ENCODE measurements at regions not wholly inside any gene's neighbourhood (a gene's known extent, or its start where the extent isn't known, plus 50 kb on each side); places are given as distances from the start of the nearest gene placed in this dataset.

- Histone ChIP-seq H3K27me3 (ENCODE audit: insufficient read depth, insufficient read length) (no peaks in the 10 kb centered on the region), H3K36me3 (ENCODE audit: insufficient read depth, insufficient read length, low read length) (no peaks in the 10 kb centered on the region), H3K9ac (ENCODE audit: insufficient read length, low read depth) (no peak overlapping the region), H3K4me1 (ENCODE audit: insufficient read depth, insufficient read length) (no peaks in the 10 kb centered on the region), H3K4me3 (ENCODE audit: insufficient read length, low read depth) (no peak overlapping the region), H3K9me3 (ENCODE audit: insufficient read depth, low read length) (no peaks in the 10 kb centered on the region)
- DNase-seq (ENCODE audit: low read depth, low spot score), result no peak
- no peak for TF ChIP-seq SUZ12 (IDR thresholded peaks at IDR 0.05; ENCODE audit: extremely low read depth, insufficient read depth, insufficient read length)
- TF ChIP-seq YY1 (IDR thresholded peaks at IDR 0.05; ENCODE audit: insufficient read depth, insufficient read length), result no peak
- no peak for TF ChIP-seq ZNF274 (IDR thresholded peaks at IDR 0.05; ENCODE audit: low read depth, low read length)
Measured at GRCh38 chr10:10043083-10043482, 974.6 kb upstream of the CELF2 start.

GRCh38 chr10:10044922-10045764 lies 972.5 kb upstream of the CELF2 start:
- Histone ChIP-seq H3K4me3 (ENCODE audit: insufficient read length, low read depth) (no peak overlapping the region), H3K36me3 (ENCODE audit: insufficient read depth, insufficient read length, low read length) (no peaks in the 10 kb centered on the region), H3K9me3 (ENCODE audit: insufficient read depth, low read length) (no peaks in the 10 kb centered on the region), H3K9ac (ENCODE audit: insufficient read length, low read depth) (no peak overlapping the region), H3K27me3 (ENCODE audit: insufficient read depth, insufficient read length) (no peaks in the 10 kb centered on the region), H3K4me1 (ENCODE audit: insufficient read depth, insufficient read length) (no peaks in the 10 kb centered on the region)
- no peak for DNase-seq (ENCODE audit: low read depth, low spot score)
- TF ChIP-seq YY1 (IDR thresholded peaks at IDR 0.05; ENCODE audit: insufficient read depth, insufficient read length) (no peak), SUZ12 (IDR thresholded peaks at IDR 0.05; ENCODE audit: extremely low read depth, insufficient read depth, insufficient read length) (no peak), ZNF274 (IDR thresholded peaks at IDR 0.05; ENCODE audit: low read depth, low read length) (no peak)

GRCh38 chr10:10045765-10046028 lies 972.0 kb upstream of the CELF2 start:
- DNase-seq (ENCODE audit: low read depth, low spot score), result no peak
- no peaks in the 10 kb centered on the region for H3K4me1 ChIP-seq (ENCODE audit: insufficient read depth, insufficient read length)
- TF ChIP-seq YY1 (IDR thresholded peaks at IDR 0.05; ENCODE audit: insufficient read depth, insufficient read length), result no peak
- TF ChIP-seq SUZ12 (IDR thresholded peaks at IDR 0.05; ENCODE audit: extremely low read depth, insufficient read depth, insufficient read length), result no peak
- no peak for TF ChIP-seq ZNF274 (IDR thresholded peaks at IDR 0.05; ENCODE audit: low read depth, low read length)

GRCh38 chr10:10047426-10047825 lies 970.2 kb upstream of the CELF2 start:
- Histone ChIP-seq H3K9ac (ENCODE audit: insufficient read length, low read depth) (no peak overlapping the region), H3K36me3 (ENCODE audit: insufficient read depth, insufficient read length, low read length) (no peaks in the 10 kb centered on the region), H3K27me3 (ENCODE audit: insufficient read depth, insufficient read length) (no peaks in the 10 kb centered on the region), H3K4me3 (ENCODE audit: insufficient read length, low read depth) (no peak overlapping the region), H3K4me1 (ENCODE audit: insufficient read depth, insufficient read length) (no peaks in the 10 kb centered on the region), H3K9me3 (ENCODE audit: insufficient read depth, low read length) (no peaks in the 10 kb centered on the region)
- no peak for DNase-seq (ENCODE audit: low read depth, low spot score)
- TF ChIP-seq YY1 (IDR thresholded peaks at IDR 0.05; ENCODE audit: insufficient read depth, insufficient read length), result no peak
- no peak for TF ChIP-seq SUZ12 (IDR thresholded peaks at IDR 0.05; ENCODE audit: extremely low read depth, insufficient read depth, insufficient read length)
- no peak for TF ChIP-seq ZNF274 (IDR thresholded peaks at IDR 0.05; ENCODE audit: low read depth, low read length)

More at GRCh38 chr10:10045765-10046028, 972.0 kb upstream of the CELF2 start:
- Histone ChIP-seq H3K36me3 (ENCODE audit: insufficient read depth, insufficient read length, low read length) (no peaks in the 10 kb centered on the region), H3K27me3 (ENCODE audit: insufficient read depth, insufficient read length) (no peaks in the 10 kb centered on the region), H3K4me3 (ENCODE audit: insufficient read length, low read depth) (no peak overlapping the region), H3K9ac (ENCODE audit: insufficient read length, low read depth) (no peak overlapping the region), H3K9me3 (ENCODE audit: insufficient read depth, low read length) (no peaks in the 10 kb centered on the region)

GRCh38 chr10:10053051-10053450 lies 964.6 kb upstream of the CELF2 start:
- TF ChIP-seq YY1 (IDR thresholded peaks at IDR 0.05; ENCODE audit: insufficient read depth, insufficient read length) (no peak), SUZ12 (IDR thresholded peaks at IDR 0.05; ENCODE audit: extremely low read depth, insufficient read depth, insufficient read length) (no peak), ZNF274 (IDR thresholded peaks at IDR 0.05; ENCODE audit: low read depth, low read length) (no peak)
- no peaks in the 10 kb centered on the region for H3K9me3 ChIP-seq (ENCODE audit: insufficient read depth, low read length)
- DNase-seq (ENCODE audit: low read depth, low spot score), result no peak
- no peak overlapping the region for H3K9ac ChIP-seq (ENCODE audit: insufficient read length, low read depth)
- no peaks in the 10 kb centered on the region for H3K4me1 ChIP-seq (ENCODE audit: insufficient read depth, insufficient read length)
- H3K4me3 ChIP-seq (ENCODE audit: insufficient read length, low read depth), result no peak overlapping the region
- H3K27me3 ChIP-seq (ENCODE audit: insufficient read depth, insufficient read length), result no peaks in the 10 kb centered on the region
- no peaks in the 10 kb centered on the region for H3K36me3 ChIP-seq (ENCODE audit: insufficient read depth, insufficient read length, low read length)

GRCh38 chr10:10054466-10054865 lies 963.2 kb upstream of the CELF2 start:
- TF ChIP-seq SUZ12 (IDR thresholded peaks at IDR 0.05; ENCODE audit: extremely low read depth, insufficient read depth, insufficient read length), result no peak
- no peak for TF ChIP-seq ZNF274 (IDR thresholded peaks at IDR 0.05; ENCODE audit: low read depth, low read length)
- no peak for TF ChIP-seq YY1 (IDR thresholded peaks at IDR 0.05; ENCODE audit: insufficient read depth, insufficient read length)
- H3K36me3 ChIP-seq (ENCODE audit: insufficient read depth, insufficient read length, low read length), result no peaks in the 10 kb centered on the region
- H3K27me3 ChIP-seq (ENCODE audit: insufficient read depth, insufficient read length), result no peaks in the 10 kb centered on the region
- no peak overlapping the region for H3K4me3 ChIP-seq (ENCODE audit: insufficient read length, low read depth)
- no peak overlapping the region for H3K9ac ChIP-seq (ENCODE audit: insufficient read length, low read depth)
- H3K9me3 ChIP-seq (ENCODE audit: insufficient read depth, low read length), result no peaks in the 10 kb centered on the region
- no peak for DNase-seq (ENCODE audit: low read depth, low spot score)
- no peaks in the 10 kb centered on the region for H3K4me1 ChIP-seq (ENCODE audit: insufficient read depth, insufficient read length)

- no peak for DNase-seq (ENCODE audit: low read depth, low spot score)
- Histone ChIP-seq H3K9ac (ENCODE audit: insufficient read length, low read depth) (no peak overlapping the region), H3K4me1 (ENCODE audit: insufficient read depth, insufficient read length) (no peaks in the 10 kb centered on the region), H3K36me3 (ENCODE audit: insufficient read depth, insufficient read length, low read length) (no peaks in the 10 kb centered on the region), H3K27me3 (ENCODE audit: insufficient read depth, insufficient read length) (no peaks in the 10 kb centered on the region), H3K9me3 (ENCODE audit: insufficient read depth, low read length) (no peaks in the 10 kb centered on the region), H3K4me3 (ENCODE audit: insufficient read length, low read depth) (no peak overlapping the region)
- TF ChIP-seq YY1 (IDR thresholded peaks at IDR 0.05; ENCODE audit: insufficient read depth, insufficient read length) (no peak), SUZ12 (IDR thresholded peaks at IDR 0.05; ENCODE audit: extremely low read depth, insufficient read depth, insufficient read length) (no peak), ZNF274 (IDR thresholded peaks at IDR 0.05; ENCODE audit: low read depth, low read length) (no peak)
Measured at GRCh38 chr10:10055656-10056442, 961.8 kb upstream of the CELF2 start.
